ENCODE measurements at regions not wholly inside any gene's neighbourhood (a gene's known extent, or its start where the extent isn't known, plus 50 kb on each side); places are given as distances from the start of the nearest gene placed in this dataset.

DNA sequence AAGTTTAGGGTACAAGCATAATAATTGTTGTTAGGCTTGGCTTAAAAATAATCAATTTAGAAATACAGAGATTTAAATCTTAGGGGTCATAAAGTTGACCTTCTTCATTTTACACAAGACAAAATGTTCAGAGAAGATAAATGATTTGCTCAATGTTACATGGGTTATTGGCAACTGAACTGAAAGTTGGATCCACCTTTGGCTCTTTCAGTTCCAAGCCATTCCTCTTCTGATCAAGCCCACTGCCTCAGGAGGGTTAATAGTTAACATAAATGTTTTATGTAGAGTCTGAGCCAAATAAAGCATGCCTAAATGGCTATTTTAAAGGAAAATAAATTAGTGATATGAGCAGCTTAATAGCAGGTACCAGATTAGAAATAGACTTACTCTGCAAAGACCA, 79.1 kb upstream of the RHOBTB1 start:
- H3K27me3 ChIP-seq, result no peaks in the 10 kb centered on the region
- H3K27ac ChIP-seq, result no peak overlapping the region
- H3K4me3 ChIP-seq, result no peak overlapping the region
- no peaks in the 10 kb centered on the region for H3K36me3 ChIP-seq
- H3K4me1 ChIP-seq, result no peaks in the 10 kb centered on the region
- DNase-seq, result no peak
- TF ChIP-seq, protein P1, sequence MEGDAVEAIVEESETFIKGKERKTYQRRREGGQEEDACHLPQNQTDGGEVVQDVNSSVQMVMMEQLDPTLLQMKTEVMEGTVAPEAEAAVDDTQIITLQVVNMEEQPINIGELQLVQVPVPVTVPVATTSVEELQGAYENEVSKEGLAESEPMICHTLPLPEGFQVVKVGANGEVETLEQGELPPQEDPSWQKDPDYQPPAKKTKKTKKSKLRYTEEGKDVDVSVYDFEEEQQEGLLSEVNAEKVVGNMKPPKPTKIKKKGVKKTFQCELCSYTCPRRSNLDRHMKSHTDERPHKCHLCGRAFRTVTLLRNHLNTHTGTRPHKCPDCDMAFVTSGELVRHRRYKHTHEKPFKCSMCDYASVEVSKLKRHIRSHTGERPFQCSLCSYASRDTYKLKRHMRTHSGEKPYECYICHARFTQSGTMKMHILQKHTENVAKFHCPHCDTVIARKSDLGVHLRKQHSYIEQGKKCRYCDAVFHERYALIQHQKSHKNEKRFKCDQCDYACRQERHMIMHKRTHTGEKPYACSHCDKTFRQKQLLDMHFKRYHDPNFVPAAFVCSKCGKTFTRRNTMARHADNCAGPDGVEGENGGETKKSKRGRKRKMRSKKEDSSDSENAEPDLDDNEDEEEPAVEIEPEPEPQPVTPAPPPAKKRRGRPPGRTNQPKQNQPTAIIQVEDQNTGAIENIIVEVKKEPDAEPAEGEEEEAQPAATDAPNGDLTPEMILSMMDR (IDR thresholded peaks at IDR 0.05), result no peak
- no peak for TF ChIP-seq POLR2A (IDR thresholded peaks at IDR 0.05)
- H3K9me3 ChIP-seq, result no peaks in the 10 kb centered on the region

DNA sequence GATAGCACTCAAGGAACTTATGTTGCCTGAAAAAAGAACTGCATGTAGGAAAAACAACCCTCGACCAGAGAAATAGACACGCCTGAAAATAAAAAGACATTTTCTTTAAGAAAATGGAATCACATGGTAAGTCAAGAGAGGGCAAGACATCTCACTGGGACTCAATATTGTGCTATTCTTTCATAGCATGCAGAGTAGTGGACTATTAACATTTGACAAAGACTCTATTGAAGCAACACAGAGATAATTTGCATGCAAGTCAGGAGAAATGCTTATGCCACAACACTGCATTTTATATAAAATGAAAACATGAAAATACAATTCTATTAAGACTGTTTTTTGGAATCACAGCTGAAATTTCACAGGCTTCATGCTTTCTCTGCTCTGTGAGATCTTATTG, 77.9 kb upstream of the RHOBTB1 start:
- no peaks in the 10 kb centered on the region for H3K9me3 ChIP-seq
- H3K27ac ChIP-seq, result no peak overlapping the region
- no peaks in the 10 kb centered on the region for H3K4me1 ChIP-seq
- H3K36me3 ChIP-seq, result no peaks in the 10 kb centered on the region
- TF ChIP-seq, protein P1 (IDR thresholded peaks at IDR 0.05), result no peak
- TF ChIP-seq POLR2A (IDR thresholded peaks at IDR 0.05), result no peak
- no peak for DNase-seq
- no peak overlapping the region for H3K4me3 ChIP-seq
- H3K27me3 ChIP-seq, result no peaks in the 10 kb centered on the region

DNA sequence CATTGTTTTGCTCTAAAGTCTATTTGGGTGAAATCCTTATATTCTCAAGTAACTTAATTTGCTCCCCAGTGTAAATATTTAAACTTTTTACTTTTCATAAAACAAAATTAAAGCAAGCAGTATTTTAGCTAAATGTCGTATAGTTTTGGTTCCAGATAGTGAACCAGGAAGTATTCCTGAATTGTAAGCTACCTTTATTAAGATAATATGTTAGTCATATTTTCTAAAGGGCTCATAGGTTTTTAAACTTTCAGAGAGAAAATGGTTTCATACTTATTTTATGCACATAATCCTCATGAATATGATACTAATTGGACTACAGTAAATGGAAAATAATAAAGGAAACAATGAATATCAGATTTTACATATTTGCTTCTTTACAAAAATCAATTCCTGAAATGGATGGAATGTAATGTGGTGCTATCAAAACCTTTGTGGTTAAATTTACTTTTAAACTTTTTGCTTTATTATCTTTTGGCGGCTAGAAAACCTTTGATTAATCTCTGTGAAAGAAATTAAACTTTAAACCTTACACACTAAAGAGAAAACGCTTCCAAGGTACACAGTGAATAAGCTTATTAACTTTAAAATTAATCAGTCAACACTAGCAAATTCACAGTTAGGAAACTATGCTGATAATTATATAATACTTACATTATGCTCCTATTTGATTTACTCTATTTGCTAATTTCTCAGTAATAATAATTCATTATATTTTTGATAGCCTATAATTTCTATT, 76.6 kb upstream of the RHOBTB1 start:
- DNase-seq, result no peak
- Histone ChIP-seq H3K36me3 (no peaks in the 10 kb centered on the region), H3K27ac (no peak overlapping the region), H3K9me3 (no peaks in the 10 kb centered on the region), H3K4me1 (no peaks in the 10 kb centered on the region), H3K27me3 (no peaks in the 10 kb centered on the region), H3K4me3 (no peak overlapping the region)
- TF ChIP-seq POLR2A (IDR thresholded peaks at IDR 0.05), result no peak
- TF ChIP-seq, protein P1 (IDR thresholded peaks at IDR 0.05), result no peak

DNA sequence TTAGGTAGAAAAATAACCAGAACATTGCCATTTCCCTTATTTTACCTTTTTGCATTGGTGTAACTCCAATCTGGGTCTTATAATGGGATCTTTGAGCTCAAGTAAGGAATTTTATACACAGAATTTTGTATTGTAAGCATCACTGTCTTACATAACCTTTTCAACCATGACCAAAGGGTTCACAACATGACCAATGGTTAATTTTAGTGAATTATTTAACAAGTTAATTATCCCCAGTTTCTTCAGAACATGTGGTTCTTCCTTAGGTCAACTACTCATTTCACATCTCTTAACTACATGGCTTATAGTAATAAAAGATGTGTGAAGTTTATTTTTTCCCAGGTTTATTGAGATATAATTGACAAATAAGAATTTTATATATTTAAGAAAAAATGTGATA, 74.2 kb upstream of the RHOBTB1 start:
- Histone ChIP-seq H3K9me3 (no peaks in the 10 kb centered on the region), H3K27me3 (no peaks in the 10 kb centered on the region), H3K36me3 (no peaks in the 10 kb centered on the region), H3K4me1 (no peaks in the 10 kb centered on the region), H3K4me3 (no peak overlapping the region), H3K27ac (no peak overlapping the region)
- DNase-seq, result no peak
- no peak for TF ChIP-seq POLR2A (IDR thresholded peaks at IDR 0.05)
- TF ChIP-seq, protein P1 (IDR thresholded peaks at IDR 0.05), result no peak

DNA sequence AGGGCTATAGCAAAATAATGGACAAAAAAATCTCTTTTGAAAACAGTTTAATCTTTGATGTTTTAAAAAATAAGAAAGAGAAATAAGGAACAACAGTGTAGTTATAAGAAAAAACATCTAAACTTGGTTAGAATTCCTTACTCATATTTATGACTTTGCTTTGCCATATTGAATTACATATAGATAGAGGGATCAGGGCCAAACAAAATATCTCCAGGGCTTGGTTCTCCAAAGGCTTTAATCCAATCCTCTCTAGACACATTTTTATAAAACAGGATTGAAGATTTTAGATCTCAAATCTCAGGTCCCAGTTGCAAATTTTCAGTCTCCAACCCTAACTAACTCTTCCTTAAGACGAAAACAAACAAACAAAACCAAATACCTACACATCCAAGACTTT, 72.6 kb upstream of the RHOBTB1 start:
- Histone ChIP-seq H3K9me3 (no peaks in the 10 kb centered on the region), H3K27me3 (no peaks in the 10 kb centered on the region), H3K36me3 (no peaks in the 10 kb centered on the region), H3K4me3 (no peak overlapping the region), H3K27ac (no peak overlapping the region), H3K4me1 (no peaks in the 10 kb centered on the region)
- no peak for TF ChIP-seq POLR2A (IDR thresholded peaks at IDR 0.05)
- TF ChIP-seq, protein P1 (IDR thresholded peaks at IDR 0.05), result no peak
- no peak for DNase-seq

DNA sequence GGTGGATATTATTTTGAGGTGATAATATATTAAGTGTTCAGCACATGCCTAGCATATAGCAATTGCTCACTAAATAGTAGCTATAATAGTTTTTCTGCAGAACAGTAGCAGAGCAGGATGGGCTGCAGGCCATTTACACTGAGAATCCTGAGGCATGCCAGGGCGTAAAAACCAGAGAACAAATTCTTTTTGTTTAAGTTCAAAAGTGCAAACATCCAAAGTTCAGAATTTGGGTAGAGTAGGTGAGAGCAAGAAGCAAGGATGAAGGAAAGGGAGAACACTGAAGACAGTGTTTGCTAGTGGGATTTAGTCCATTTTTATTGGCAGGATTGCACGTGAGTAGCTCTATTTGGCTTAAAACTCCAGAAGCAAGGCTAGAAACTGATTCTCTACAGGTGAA, 72.0 kb upstream of the RHOBTB1 start:
- DNase-seq, result no peak
- TF ChIP-seq, protein P1 (IDR thresholded peaks at IDR 0.05), result no peak
- TF ChIP-seq POLR2A (IDR thresholded peaks at IDR 0.05), result no peak
- no peak overlapping the region for H3K4me3 ChIP-seq
- no peaks in the 10 kb centered on the region for H3K9me3 ChIP-seq
- no peaks in the 10 kb centered on the region for H3K27me3 ChIP-seq
- no peak overlapping the region for H3K27ac ChIP-seq
- no peaks in the 10 kb centered on the region for H3K36me3 ChIP-seq
- no peaks in the 10 kb centered on the region for H3K4me1 ChIP-seq

Data from Peyer's patch (tissue), 4 donors.